GM18858 (cell line): ENCODE measurements at regions not wholly inside any gene's neighbourhood (a gene's known extent, or its start where the extent isn't known, plus 50 kb on each side); places are given as distances from the start of the nearest gene placed in this dataset.

Experiments used
- ATAC-seq: cut with Tn5 transposase; IDR thresholded peaks from one replicate; pipeline ENCODE4 v1.9.1; 2021; ENCODE audit not compliant: unreplicated experiment

DNA sequence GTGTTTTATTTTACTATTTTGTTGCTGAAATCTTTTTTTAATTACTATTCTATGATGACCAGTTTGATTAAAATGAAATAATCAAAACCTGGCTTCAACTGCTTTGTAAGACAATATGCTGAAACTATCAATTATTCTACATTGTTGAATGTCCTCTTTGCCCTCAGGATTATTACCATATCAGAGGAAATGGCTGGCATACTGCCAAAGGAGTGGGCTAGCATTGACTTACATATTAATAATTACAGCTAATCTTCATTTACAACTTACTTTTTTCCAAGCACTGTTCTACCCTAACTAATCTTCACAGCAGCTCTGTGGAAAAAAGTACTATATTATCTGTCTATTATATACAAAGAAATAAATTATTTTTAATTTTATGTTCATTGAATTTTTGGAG is 560.5 kb downstream of the BCKDHB start:
- no peak for ATAC-seq

DNA sequence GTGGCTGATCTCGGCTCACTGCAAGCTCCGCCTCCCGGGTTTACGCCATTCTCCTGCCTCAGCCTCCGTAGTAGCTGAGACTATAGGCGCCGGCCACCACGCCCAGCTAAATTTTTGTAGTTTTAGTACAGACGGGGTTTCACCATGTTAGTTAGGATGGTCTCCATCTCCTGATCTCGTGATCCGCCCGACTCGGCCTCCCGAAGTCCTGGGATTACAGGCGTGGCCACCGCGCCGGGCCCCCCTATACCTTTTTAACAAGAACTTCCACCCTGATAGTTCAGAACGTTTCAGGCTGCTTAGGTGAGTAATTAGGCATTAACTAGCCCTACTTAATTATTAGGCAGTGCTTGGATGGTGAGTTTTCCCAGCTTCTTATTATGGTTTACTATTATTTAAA is 552.5 kb downstream of the BCKDHB start:
- no peak for ATAC-seq

DNA sequence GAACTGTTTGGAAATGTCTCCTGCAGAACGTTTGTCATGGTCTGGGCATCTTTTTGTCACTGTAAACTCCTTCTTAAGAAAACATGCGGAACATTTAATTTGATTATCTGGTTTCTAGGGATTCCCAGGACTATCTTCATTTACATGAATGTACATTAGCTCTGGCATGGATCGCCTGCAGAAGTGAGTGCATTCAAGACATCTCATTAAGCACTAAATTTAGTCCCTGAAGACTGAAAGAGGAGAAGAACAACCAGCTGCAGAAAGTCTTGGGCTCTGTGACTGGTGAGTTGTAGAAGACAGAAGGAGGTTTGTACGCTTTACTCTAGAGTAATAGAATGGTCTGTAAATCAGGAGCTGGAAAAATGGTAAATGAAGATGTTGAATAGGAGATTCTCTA is 540.7 kb downstream of the BCKDHB start:
- ATAC-seq: no peak

DNA sequence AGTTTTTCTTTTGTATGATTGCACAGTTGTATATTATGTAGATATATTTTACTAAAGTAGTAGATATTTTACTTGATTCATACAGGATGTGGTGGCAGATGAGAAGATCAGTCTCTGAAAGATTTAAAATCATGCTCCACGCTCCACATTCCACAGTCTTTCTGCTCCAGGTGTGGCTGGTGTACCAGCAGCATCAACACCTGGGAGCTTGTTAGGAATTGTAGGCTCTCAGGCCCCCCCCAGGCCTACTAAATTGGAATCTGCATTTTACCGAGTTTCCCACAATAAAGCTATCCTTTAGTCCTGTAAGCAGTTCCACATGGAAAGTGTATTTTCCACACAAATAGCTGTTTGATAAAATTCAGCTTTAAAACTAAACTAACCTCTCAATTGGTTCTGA is 537.4 kb downstream of the BCKDHB start:
- ATAC-seq: no peak

DNA sequence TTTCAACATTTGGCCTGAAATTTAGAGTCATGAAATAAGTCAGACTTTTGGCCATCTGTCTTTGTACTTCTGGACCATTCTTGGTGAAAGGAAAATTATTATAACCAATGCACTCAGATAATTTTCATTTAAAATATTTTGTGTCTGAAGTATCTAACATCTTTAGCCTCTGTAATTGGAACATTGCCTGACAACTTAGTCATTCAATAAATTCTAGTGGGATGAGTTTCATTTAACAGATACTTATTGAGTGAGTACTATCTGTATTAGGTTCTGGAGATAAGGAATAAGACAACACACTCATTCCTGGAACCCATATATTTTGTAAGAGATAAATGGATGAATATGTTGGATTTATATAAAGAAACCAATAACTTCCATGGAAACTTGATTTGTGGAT is 536.0 kb downstream of the BCKDHB start:
- ATAC-seq: no peak

DNA sequence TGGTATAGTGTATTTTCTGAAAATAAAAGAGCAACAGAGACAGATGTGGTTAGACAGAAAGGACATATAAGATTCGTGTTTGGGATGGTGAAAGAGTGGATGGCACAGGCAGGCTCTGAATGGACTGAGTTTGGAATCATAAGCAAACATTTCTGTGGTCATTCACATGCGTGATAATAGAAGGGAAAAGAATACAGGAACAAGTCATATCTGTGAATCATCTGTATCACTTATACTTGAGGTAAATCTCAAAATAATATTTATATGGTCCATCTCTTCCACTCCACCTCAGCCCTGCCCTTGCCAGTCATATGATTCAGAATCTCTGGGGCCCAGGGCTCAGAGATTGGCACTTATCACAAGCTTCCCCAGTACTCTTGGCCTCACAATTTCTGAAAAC is 535.1 kb downstream of the BCKDHB start:
- no peak for ATAC-seq

DNA sequence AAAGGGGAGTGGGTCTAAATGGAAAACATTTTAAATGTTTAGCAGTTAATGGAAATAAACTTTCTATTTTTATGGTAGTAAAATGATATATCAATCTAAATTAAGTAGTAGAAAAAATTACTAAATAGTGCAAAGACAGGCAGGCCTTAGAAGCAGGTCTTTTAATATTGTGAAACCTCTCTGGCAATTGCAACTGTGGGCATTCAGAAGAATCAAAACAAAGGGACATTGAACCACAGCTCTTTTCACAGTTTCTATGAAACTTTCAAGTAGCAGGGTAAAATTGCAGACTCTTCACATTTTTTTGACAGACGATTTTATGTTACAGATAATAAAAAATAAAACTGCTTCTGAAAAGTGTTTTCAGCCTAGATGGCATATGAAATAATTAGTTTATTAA is 533.7 kb downstream of the BCKDHB start:
- ATAC-seq: no peak

DNA sequence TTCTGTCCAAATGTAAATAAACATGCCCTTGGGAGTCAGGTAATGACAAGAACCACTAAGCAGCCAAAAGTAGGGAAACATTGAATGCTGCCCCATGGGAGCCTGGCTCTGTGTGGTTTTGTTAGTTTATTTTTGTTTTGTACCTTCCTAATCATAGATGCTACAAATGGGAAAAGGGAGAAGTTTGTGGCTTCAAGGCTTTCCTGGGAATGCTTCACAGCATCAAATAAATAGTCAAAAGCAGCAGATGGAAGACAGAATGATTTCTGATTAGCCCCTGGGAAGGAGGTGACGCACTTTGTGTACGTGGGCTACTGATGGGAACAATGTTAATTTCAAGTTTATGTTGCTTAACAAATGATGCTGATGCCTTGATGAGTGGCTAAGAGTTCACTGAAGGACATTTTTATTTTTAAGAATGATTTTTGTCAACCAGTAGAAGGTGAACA is 532.7 kb downstream of the BCKDHB start:
- no peak for ATAC-seq

DNA sequence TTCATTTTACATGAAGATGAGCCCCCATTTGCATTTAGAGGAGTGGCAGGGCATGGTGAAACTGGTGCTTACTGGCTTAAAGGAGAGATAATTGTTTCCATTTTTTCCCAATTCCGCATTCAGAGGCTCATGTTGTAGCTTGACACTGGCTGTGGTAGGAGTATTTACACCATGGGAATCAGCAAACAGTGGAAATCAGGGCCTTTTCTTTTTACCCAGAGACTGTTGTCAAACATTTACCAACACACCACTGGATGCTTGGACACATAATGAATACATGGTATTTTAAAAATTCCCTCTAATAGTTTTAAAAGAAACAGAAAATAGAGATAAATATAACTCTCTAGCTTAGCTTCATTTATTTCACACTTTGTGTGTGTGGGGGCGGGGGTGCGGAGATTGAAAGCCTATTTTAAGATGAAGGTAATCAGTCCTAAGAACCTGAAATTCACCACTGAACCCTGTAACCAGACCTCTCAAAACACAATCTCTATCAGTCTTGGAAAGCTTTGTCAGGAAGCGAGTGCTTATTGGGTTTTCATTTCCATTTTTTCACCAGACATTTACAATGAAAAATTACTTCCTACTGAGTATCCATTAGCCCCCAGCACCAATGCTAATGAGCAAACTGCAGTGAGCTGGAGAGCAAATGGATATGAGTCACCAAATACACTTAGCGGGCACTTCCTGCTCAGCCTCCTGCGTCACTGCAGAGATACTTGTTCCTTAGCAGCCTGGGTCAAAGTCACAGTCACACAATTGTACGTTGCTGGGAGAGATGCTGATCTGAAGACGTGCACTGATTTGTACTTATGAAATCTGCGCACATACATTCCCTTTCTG is 532.0 kb downstream of the BCKDHB start:
- ATAC-seq: peak; percentile 98

DNA sequence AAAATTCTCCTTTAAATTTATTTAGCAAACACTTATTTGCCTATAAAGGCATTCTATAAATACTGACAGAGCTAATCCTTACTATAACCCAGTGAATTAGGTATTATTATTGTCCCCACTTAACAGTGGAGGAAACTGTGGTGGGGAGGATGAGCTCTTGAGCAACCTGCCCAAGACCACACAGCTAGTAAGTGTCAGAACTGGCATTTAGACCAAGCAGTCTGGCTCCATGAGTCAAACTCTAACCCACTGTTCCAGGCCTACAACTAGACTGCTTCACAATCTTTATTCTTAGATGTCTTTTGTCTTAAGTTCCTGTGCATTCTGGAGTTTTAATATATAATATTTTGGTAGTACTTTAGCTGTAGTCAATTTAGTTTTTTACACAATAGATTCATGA is 530.8 kb downstream of the BCKDHB start:
- ATAC-seq: no peak

DNA sequence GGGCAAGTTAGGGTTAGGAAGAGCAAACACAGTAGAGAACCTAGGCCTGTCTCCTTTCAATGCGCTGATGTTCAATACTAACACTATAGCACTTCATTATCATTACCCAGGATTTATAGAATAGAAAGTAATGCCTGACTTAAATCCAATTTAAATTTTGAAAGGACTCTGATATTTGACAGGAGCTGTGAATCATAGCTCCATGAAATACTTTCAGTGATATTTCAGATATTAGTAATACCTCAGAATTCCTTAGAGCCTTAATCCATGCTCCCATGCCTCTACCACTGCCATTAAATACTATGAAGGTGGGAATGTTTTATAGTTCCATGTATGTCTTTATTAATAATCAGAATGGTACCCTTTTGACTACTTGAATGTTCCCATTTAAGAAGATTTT is 530.2 kb downstream of the BCKDHB start:
- no peak for ATAC-seq

DNA sequence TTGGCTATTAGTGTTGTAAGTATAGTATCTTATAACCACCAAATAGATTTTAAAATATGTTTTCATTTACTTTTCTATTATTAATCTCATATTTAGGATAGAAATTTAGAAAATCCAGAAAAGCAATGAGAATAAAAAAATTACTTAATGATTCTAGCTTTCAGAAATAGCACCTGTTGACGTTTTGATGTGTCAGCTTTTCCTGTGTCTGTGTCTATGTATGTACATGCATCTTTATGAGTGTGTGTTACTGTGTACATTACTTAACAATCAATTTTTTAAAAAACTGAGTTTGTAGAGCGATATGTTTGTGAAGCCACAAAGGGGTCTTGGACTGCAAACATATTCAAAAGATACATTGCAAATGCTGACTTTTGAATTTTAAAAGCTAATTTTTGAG is 526.9 kb downstream of the BCKDHB start:
- ATAC-seq: no peak

DNA sequence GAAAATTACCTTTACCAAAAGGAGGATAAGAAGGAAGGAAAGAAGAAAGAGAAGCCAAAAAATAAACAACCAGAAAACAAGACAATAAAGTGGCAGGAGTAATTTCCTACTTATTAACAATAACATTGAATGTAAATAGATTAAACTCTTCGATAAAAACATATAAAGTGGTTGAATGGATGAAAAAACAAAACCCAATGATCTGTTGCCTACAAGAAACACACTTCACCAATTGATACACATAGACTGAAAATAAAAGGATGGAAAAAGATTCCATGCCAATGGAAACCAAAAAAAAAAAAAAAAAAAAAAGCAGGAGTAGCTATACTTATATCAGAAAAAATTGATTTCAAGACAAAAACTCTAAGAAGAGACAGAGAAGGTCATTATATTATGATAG is 518.9 kb downstream of the BCKDHB start:
- no peak for ATAC-seq

DNA sequence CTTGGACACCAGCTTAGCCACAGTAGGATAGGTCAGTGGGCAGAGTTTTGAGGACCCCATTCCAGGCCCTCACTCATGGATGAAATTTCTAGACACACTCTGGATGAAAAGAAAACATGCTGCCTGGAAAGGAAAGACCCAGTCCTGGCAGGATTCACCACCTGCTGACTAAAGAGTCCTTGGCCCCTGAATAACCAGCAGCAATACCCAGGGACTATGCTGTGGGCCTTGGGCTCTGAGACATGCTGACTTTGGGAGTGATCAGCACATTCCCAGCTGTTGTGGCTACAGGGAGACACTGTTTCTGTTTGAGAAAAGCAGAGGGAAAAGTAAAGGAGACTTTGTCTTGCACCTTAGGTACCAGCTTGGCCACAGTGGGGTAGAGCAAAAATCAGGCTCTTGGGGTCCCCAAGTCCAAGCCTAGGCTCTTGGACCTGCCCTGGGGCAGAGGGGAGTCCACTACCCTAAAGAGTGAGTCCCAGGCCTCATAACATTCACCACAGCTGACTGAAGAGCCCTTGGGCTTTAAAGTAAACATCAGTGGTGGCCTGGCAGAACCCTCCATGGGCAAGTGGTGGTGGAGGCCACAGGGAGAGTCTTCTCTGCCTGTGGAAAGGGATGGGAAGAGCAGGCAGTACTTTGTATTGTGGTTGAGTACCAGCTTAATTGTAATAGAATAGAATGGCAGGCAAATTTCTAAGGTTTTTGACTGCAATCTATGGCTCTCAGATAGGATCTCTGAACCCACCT is 516.8 kb downstream of the BCKDHB start:
- no peak for ATAC-seq

DNA sequence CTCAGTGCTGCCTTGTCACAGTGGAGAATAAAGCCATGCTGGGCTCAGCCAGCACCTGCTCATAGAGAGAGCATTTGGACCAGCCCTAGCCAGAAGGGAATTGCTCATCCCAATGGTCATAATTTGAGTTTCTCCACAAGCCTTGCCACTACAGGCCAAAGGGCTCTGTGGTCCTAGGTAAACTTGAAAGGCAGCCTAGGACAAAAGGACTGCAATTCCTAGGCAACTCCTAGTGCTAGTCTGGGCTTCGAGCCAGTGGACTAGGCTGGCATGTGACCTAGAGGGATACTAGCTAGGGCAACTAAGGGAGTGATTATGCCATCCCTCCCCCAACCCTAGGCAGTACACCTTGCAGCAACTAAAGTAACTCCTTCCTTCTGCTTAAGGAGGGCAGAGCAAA is 516.2 kb downstream of the BCKDHB start:
- no peak for ATAC-seq

DNA sequence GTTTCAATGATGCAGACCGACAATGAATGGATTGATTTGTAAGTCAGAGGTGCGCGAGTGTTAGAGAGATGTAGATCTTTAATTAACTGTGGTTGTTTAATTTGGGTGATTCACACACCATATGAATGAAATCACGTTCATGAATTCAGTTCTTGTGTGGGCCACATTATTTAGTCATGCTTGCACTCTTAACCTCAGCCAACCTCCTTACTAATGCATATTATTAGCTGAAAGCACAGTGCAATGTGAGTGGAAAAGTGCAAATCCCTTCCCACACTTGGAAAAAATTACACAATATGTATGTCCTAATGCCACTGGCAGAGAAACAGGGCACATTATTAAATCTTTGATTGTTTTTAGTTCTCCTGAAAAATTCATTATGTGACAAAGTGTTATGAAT is 512.5 kb downstream of the BCKDHB start:
- ATAC-seq: no peak

DNA sequence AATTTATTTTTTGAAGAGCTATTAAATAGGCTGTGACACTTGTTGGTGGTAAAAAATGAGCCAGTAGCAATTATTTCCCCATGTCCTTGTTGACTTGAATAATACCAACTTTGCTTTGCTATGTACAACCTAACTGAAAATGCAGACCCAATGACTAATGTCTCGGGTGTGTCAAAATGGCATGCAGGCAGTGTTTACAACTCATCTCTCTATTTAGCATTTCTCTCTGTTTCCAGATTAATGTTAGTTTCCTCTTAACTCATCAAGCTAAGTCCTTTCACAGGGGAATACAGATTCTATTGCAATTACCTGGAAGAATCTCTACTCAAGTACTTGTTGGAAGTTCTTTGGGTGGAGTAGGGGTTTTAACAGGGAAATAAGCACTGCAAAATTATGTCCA is 504.4 kb downstream of the BCKDHB start:
- no peak for ATAC-seq

DNA sequence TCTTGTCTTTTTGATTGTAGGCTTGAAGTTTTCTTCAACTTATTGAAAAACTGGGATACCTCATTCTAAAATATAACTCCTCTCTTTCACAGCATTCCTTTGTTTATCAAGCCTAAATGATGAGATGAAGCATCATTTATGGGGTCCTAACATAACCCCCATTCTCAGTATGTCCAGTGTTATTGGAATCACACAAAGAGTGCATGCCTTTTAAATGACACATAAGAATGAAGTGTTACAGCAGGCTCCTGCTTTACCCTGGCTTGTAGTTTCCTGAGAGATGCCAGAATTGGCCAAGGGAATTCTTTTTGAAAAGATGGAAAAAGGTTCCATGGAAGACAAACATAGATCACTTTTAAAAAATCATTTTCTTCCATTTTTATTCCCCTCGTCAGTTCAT is 502.4 kb downstream of the BCKDHB start:
- ATAC-seq: no peak

DNA sequence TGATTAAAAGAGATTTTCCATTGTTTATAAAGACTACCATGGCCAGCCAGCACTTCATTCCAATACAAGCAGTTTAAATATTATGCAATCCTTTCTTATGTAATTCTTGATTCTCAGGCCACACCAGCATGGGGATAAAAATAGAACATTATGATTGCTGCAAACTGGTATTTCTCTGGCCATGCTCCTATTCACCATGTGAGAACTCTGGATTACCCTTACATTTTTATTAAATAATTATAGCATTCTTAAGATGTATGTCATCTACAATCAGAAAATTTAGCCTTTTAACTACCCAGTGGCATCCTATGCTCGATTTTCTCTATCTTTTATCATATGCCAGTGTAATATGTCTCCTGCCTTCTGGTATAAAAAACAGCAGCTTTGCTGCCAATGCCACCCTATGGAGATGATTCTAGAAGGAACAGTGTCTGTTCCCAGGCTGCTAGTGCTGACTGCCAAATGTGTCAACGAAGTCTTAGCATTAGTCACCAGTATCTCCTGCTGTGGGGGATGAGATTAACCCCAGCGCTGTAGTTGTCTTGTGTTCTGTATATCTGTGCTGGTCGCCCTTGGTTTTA is 501.4 kb downstream of the BCKDHB start:
- no peak for ATAC-seq

DNA sequence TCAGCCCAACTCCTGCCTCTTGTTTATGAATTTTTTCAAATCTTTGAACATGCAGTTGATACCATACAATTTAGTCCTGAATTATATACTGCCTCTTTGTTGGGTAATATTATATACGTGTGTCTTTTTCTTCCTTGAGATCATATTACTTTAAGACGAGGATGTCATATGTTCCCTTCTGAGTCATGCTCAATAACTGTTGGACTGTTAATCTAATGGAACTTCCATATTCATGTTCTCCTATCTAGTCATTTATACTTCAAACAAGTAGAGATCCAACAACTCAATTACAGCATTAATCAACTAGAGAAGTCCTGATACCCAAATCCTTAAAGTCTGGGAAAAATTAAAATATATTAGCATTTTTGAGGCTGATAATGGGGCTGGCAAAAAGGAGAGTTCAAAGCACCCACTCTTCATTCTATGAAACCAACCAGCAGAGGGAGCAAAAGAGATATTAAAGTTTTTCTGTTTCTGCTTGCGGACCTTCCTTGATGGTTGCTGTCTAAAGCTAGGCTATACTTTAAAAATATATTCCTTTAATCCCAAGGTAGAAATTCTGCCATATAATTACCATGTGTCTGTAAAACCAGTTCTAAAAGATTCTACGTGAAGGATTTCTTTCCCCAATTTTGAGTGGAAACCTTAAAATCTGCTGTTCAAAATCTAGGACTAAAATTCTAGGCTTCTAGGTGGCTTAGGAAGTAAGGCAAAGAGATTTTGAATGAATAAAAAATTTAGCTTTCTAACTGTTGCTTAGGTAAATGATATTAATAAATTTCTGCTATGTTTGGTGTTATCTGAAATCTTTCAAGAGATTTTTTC is 498.9 kb downstream of the BCKDHB start:
- peak; percentile 53 for ATAC-seq

DNA sequence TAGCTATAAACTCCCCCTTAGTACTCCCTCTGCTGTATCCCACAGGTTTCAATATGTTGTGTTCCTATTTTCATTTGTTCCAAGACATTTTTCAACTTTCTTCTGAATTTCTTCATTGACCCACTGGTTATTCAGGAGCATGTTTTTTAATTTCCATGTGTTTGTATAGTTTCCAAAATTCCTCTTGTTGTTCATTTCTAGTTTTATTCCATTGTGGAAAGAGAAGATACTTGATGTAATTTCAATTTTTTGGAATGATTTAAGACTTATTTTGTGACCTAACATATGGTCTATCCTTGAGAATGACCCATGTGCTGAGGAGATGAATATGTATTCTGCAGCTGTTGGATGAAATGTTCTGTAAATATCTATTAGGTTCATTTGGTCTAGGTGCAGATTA is 497.2 kb downstream of the BCKDHB start:
- no peak for ATAC-seq
